ENCODE measurements at regions not wholly inside any gene's neighbourhood (a gene's known extent, or its start where the extent isn't known, plus 50 kb on each side); places are given as distances from the start of the nearest gene placed in this dataset.

GRCh38 chr12:58184212-58184611 lies 242.8 kb downstream of the ATP23 start:
- no peak overlapping the region for H3K4me3 ChIP-seq
- no peaks in the 10 kb centered on the region for H3K4me1 ChIP-seq
- H3K9me3 ChIP-seq = peaks cover 0 to 9% of the 10 kb centered on the region in 2 donors
- DNase-seq (ENCODE audit: low spot score) = no peak
- H3K27ac ChIP-seq = no peak overlapping the region
- no peaks in the 10 kb centered on the region for H3K27me3 ChIP-seq
- TF ChIP-seq CTCF (IDR thresholded peaks at IDR 0.05) = no peak
- no peaks in the 10 kb centered on the region for H3K36me3 ChIP-seq

GRCh38 chr12:58186401-58186800 lies 245.0 kb downstream of the ATP23 start:
- Histone ChIP-seq H3K27me3 (no peaks in the 10 kb centered on the region), H3K4me1 (no peaks in the 10 kb centered on the region), H3K27ac (no peak overlapping the region), H3K4me3 (no peak overlapping the region), H3K36me3 (no peaks in the 10 kb centered on the region), H3K9me3 (peaks cover 0 to 9% of the 10 kb centered on the region in 2 donors)
- no peak for TF ChIP-seq CTCF (IDR thresholded peaks at IDR 0.05)
- DNase-seq (ENCODE audit: low spot score) = no peak

- DNase-seq (ENCODE audit: low spot score) = no peak
- no peaks in the 10 kb centered on the region for H3K27me3 ChIP-seq
- no peak overlapping the region for H3K4me3 ChIP-seq
- no peaks in the 10 kb centered on the region for H3K36me3 ChIP-seq
- peaks cover 0 to 9% of the 10 kb centered on the region in 2 donors for H3K9me3 ChIP-seq
- no peaks in the 10 kb centered on the region for H3K4me1 ChIP-seq
- no peak overlapping the region for H3K27ac ChIP-seq
- TF ChIP-seq CTCF (IDR thresholded peaks at IDR 0.05) = no peak
Measured at GRCh38 chr12:58186914-58187313, 245.5 kb downstream of the ATP23 start.

GRCh38 chr12:58189030-58189429 lies 247.7 kb downstream of the ATP23 start:
- no peak for TF ChIP-seq CTCF (IDR thresholded peaks at IDR 0.05)
- H3K27ac ChIP-seq = no peak overlapping the region
- no peaks in the 10 kb centered on the region for H3K36me3 ChIP-seq
- H3K9me3 ChIP-seq = peaks cover 0 to 19% of the 10 kb centered on the region in 2 donors
- H3K27me3 ChIP-seq = no peaks in the 10 kb centered on the region
- no peak overlapping the region for H3K4me3 ChIP-seq
- DNase-seq (ENCODE audit: low spot score) = no peak
- no peaks in the 10 kb centered on the region for H3K4me1 ChIP-seq

GRCh38 chr12:58189893-58190292 lies 248.5 kb downstream of the ATP23 start:
- H3K9me3 ChIP-seq = peaks cover 0 to 19% of the 10 kb centered on the region in 2 donors
- no peaks in the 10 kb centered on the region for H3K27me3 ChIP-seq
- no peaks in the 10 kb centered on the region for H3K36me3 ChIP-seq
- TF ChIP-seq CTCF (IDR thresholded peaks at IDR 0.05) = no peak
- no peak overlapping the region for H3K27ac ChIP-seq
- H3K4me1 ChIP-seq = no peaks in the 10 kb centered on the region
- no peak for DNase-seq (ENCODE audit: low spot score)
- H3K4me3 ChIP-seq = no peak overlapping the region

GRCh38 chr12:58190618-58191017 lies 249.3 kb downstream of the ATP23 start:
- H3K36me3 ChIP-seq = no peaks in the 10 kb centered on the region
- H3K4me1 ChIP-seq = no peaks in the 10 kb centered on the region
- peaks cover 0 to 19% of the 10 kb centered on the region in 2 donors for H3K9me3 ChIP-seq
- no peak for DNase-seq (ENCODE audit: low spot score)
- no peaks in the 10 kb centered on the region for H3K27me3 ChIP-seq
- no peak for TF ChIP-seq CTCF (IDR thresholded peaks at IDR 0.05)
- no peak overlapping the region for H3K4me3 ChIP-seq
- H3K27ac ChIP-seq = no peak overlapping the region
